Motor neuron (in vitro differentiated cells): ENCODE measurements at regions not wholly inside any gene's neighbourhood (a gene's known extent, or its start where the extent isn't known, plus 50 kb on each side); places are given as distances from the start of the nearest gene placed in this dataset.

Source experiments
- ATAC-seq, 8 experiments: fragments of 200-7000 bp; cut with Tn5 transposase; replicated peaks in 6 of 8; 2 replicates each; pipeline ENCODE4 v1.8.0; 2021; ENCODE audit warnings: mild to moderate bottlenecking in 8 of 8, moderate library complexity in 8 of 8
- H3K27ac ChIP-seq, 2 donors: fragments of 250-450 bp; sonication (Bioruptor Pico); 2 replicates each; pipeline ENCODE4 v1.9.0; 2021; ENCODE audit warnings: antibody characterized with exemption in 2 of 2, mild to moderate bottlenecking in 2 of 2, moderate library complexity in 1 of 2
- H3K4me1 ChIP-seq, 2 donors: fragments of 250-450 bp; sonication (Bioruptor Pico); replicated peaks in 1 of 2; 2 replicates each; pipeline ENCODE4 v1.6.1; 2021; ENCODE audit warnings: antibody characterized with exemption in 2 of 2, mild to moderate bottlenecking in 2 of 2, moderate library complexity in 1 of 2
- H3K4me3 ChIP-seq, 5 donors: fragments of 250-450 bp; sonication (Bioruptor Pico); 2 replicates each; pipeline ENCODE4 v1.9.0; 2021; ENCODE audit warnings: antibody characterized with exemption in 5 of 5, mild to moderate bottlenecking in 5 of 5, moderate library complexity in 4 of 5
- WGBS, 10 experiments: fragments of 450-650 bp; shearing (Covaris generic); methylation state at CpG; one replicate each; pipeline ENCODE4 v1.0.0; 2022; 5-methylcytosine and 5-hydroxymethylcytosine counted together
- in situ Hi-C, 9 experiments: fragments of 400-800 bp; cut with MboI; loops; one replicate each; pipeline ENCODE4 v1.15.0; 2021; ENCODE audit warnings: low sequenced_read_pairs in 9 of 9, low pct_unique_long_range_greater_than_20kb in 2 of 9; ENCODE audit not compliant: unreplicated experiment in 9 of 9

- Histone ChIP-seq H3K27ac (no peak overlapping the region), H3K4me3 (no peak overlapping the region), H3K4me1 (no peaks in the 10 kb centered on the region)
- 0 to 100% (median 63%) methylated on average over 1 to 2 of the region's 2 CpGs; no CpG with 5 or more reads in 1 of the 10 experiments for WGBS, 10 experiments
- in situ Hi-C loops = no loop called here
- ATAC-seq = peak in 2 of 8 experiments; percentile 42 to 48
Observed at GRCh38 chr4:126939401-126939800, 693.4 kb upstream of the INTU start.

GRCh38 chr4:126947536-126947935 is 685.2 kb upstream of the INTU start:
- Histone ChIP-seq H3K4me3 (no peak overlapping the region), H3K27ac (no peak overlapping the region), H3K4me1 (no peaks in the 10 kb centered on the region)
- in situ Hi-C loops = no loop called here
- ATAC-seq = no peak
- WGBS, 10 experiments = 60 to 100% (median 87%) methylated on average over 1 to 3 of the region's 3 CpGs; no CpG with 5 or more reads in 2 of the 10 experiments

- peaks cover 0 to 2% of the 10 kb centered on the region in 2 donors for H3K4me1 ChIP-seq
- 44 to 100% (median 94%) methylated on average over 1 to 5 of the region's 5 CpGs; no CpG with 5 or more reads in 3 of the 10 experiments for WGBS, 10 experiments
- no peak for ATAC-seq
- in situ Hi-C loops = no loop called here
- H3K27ac ChIP-seq = no peak overlapping the region
- no peak overlapping the region for H3K4me3 ChIP-seq
Observed at GRCh38 chr4:126954537-126955291, 678.0 kb upstream of the INTU start.

- Histone ChIP-seq H3K4me1 (peaks cover 0 to 2% of the 10 kb centered on the region in 2 donors), H3K27ac (no peak overlapping the region), H3K4me3 (no peak overlapping the region)
- ATAC-seq = no peak
- in situ Hi-C loops = no loop called here
- 58 to 100% (median 93%) methylated on average over 1 to 13 of the region's 21 CpGs; no CpG with 5 or more reads in 4 of the 10 experiments for WGBS, 10 experiments
Observed at GRCh38 chr4:126955292-126956183, 677.2 kb upstream of the INTU start.

- 64 to 100% (median 98%) methylated on average over 1 to 13 of the region's 28 CpGs; no CpG with 5 or more reads in 3 of the 10 experiments for WGBS, 10 experiments
- Histone ChIP-seq H3K4me3 (no peak overlapping the region), H3K27ac (no peak overlapping the region), H3K4me1 (peaks cover 0 to 2% of the 10 kb centered on the region in 2 donors)
- in situ Hi-C loops = no loop called here
- ATAC-seq = no peak
Observed at GRCh38 chr4:126956184-126956897, 676.4 kb upstream of the INTU start.

GRCh38 chr4:126957556-126957955 is 675.2 kb upstream of the INTU start:
- ATAC-seq = peak in 1 of 8 experiments; percentile 38

GRCh38 chr4:126957987-126958386 is 674.8 kb upstream of the INTU start:
- peaks cover 0 to 2% of the 10 kb centered on the region in 2 donors for H3K4me1 ChIP-seq
- H3K4me3 ChIP-seq = no peak overlapping the region
- in situ Hi-C loops = no loop called here
- no peak overlapping the region for H3K27ac ChIP-seq
- 20 to 100% (median 82%) methylated on average over 1 of the region's 1 CpG for WGBS, 10 experiments
- ATAC-seq = no peak

More at GRCh38 chr4:126957556-126957955, 675.2 kb upstream of the INTU start:
- WGBS, 10 experiments = 43 to 100% (median 95%) methylated on average over 1 of the region's 1 CpG; no CpG with 5 or more reads in 2 of the 10 experiments
- no peak overlapping the region for H3K27ac ChIP-seq
- in situ Hi-C loops = no loop called here
- no peak overlapping the region for H3K4me3 ChIP-seq
- H3K4me1 ChIP-seq = peaks cover 0 to 2% of the 10 kb centered on the region in 2 donors

GRCh38 chr4:126958482-126958881 is 674.3 kb upstream of the INTU start:
- Histone ChIP-seq H3K4me1 (peaks cover 0 to 2% of the 10 kb centered on the region in 2 donors), H3K27ac (no peak overlapping the region), H3K4me3 (no peak overlapping the region)
- in situ Hi-C loops = no loop called here
- ATAC-seq = no peak

- no peak overlapping the region for H3K27ac ChIP-seq
- peaks cover 0 to 2% of the 10 kb centered on the region in 2 donors for H3K4me1 ChIP-seq
- in situ Hi-C loops = no loop called here
- ATAC-seq = no peak
- 85 to 100% (median 97%) methylated on average over 1 to 3 of the region's 3 CpGs for WGBS, 10 experiments
- no peak overlapping the region for H3K4me3 ChIP-seq
Observed at GRCh38 chr4:126959056-126959745, 673.6 kb upstream of the INTU start.

GRCh38 chr4:126960760-126961159 is 672.0 kb upstream of the INTU start:
- H3K4me1 ChIP-seq = peaks cover 2 to 11% of the 10 kb centered on the region in 2 donors
- no peak overlapping the region for H3K27ac ChIP-seq
- no peak for ATAC-seq
- in situ Hi-C loops = no loop called here
- no peak overlapping the region for H3K4me3 ChIP-seq

- 40 to 100% (median 80%) methylated on average over 1 of the region's 1 CpG; no CpG with 5 or more reads in 5 of the 10 experiments for WGBS, 10 experiments
- peaks cover 2 to 14% of the 10 kb centered on the region in 2 donors for H3K4me1 ChIP-seq
- in situ Hi-C loops = no loop called here
- no peak overlapping the region for H3K27ac ChIP-seq
- no peak overlapping the region for H3K4me3 ChIP-seq
- peak in 1 of 8 experiments; percentile 43 for ATAC-seq
Observed at GRCh38 chr4:126961661-126962060, 671.1 kb upstream of the INTU start.

- Histone ChIP-seq H3K4me1 (peaks cover 0 to 14% of the 10 kb centered on the region in 2 donors), H3K27ac (no peak overlapping the region), H3K4me3 (no peak overlapping the region)
- in situ Hi-C loops = no loop called here
- ATAC-seq = peak in 1 of 8 experiments; percentile 83
- WGBS, 10 experiments = 44 to 100% (median 80%) methylated on average over 1 to 4 of the region's 4 CpGs; no CpG with 5 or more reads in 2 of the 10 experiments
Observed at GRCh38 chr4:126965877-126966276, 666.9 kb upstream of the INTU start.
